IPS DF 6.9 (cell line): ENCODE measurements at regions not wholly inside any gene's neighbourhood (a gene's known extent, or its start where the extent isn't known, plus 50 kb on each side); places are given as distances from the start of the nearest gene placed in this dataset.
"Not testable (repeated sequence)": the region's sequence is repeated elsewhere in the genome, so short reads cannot be mapped to it uniquely, and the experiment has no call there.

Source experiments
- DNase-seq: peaks from one replicate; pipeline ENCODE4 v3.0.0-alpha.2; 2013; ENCODE audit warnings: low read depth, low spot score
- H3K27ac ChIP-seq: one replicate; pipeline ENCODE4 v1.5.1; 2013; ENCODE audit warnings: low read length, control low read depth
- H3K27me3 ChIP-seq: 2 replicates; pipeline ENCODE4 v1.6.1; 2013; ENCODE audit warnings: mild to moderate bottlenecking, low read length; ENCODE audit not compliant: control insufficient read depth, insufficient read depth
- H3K36me3 ChIP-seq: 2 replicates; pipeline ENCODE4 v1.6.1; 2013; ENCODE audit warnings: low read length; ENCODE audit not compliant: control insufficient read depth, insufficient read depth
- H3K4me1 ChIP-seq: 2 replicates; pipeline ENCODE4 v1.6.1; 2013; ENCODE audit warnings: low read length; ENCODE audit not compliant: control insufficient read depth, insufficient read depth
- H3K4me3 ChIP-seq: 2 replicates; pipeline ENCODE4 v1.5.1; 2013; ENCODE audit warnings: mild to moderate bottlenecking, low read length
- H3K9me3 ChIP-seq: 2 replicates; pipeline ENCODE4 v1.6.1; 2013; ENCODE audit warnings: low read length, inconsistent platforms; ENCODE audit not compliant: control insufficient read depth, insufficient read depth
- WGBS: extraction: QIAGEN DNeasy Blood & Tissue Kit; methylation state at CpG from one replicate; pipeline ENCODE4 v1.1.7; 2013; ENCODE audit warnings: mixed read lengths, missing lambda C conversion rate; ENCODE audit not compliant: insufficient read length, insufficient coverage; 5-methylcytosine and 5-hydroxymethylcytosine counted together

GRCh38 chr5:105865834-105866233 lies 1804.9 kb downstream of the EFNA5 start:
- WGBS, result no CpG with 5 or more reads among the region's 1 CpG
- no peak for DNase-seq
- Histone ChIP-seq H3K4me1 (no peaks in the 10 kb centered on the region), H3K27me3 (no peaks in the 10 kb centered on the region), H3K9me3 (no peaks in the 10 kb centered on the region), H3K27ac (no peak overlapping the region), H3K36me3 (no peaks in the 10 kb centered on the region), H3K4me3 (no peak overlapping the region)

GRCh38 chr5:105859350-105859749 lies 1811.4 kb downstream of the EFNA5 start:
- WGBS, result no CpG with 5 or more reads among the region's 33 CpGs
- H3K4me3 ChIP-seq, H3K36me3 ChIP-seq, H3K9me3 ChIP-seq, H3K27ac ChIP-seq, DNase-seq, H3K4me1 ChIP-seq, H3K27me3 ChIP-seq: not testable (repeated sequence)

- no peaks in the 10 kb centered on the region for H3K36me3 ChIP-seq
- no peak for DNase-seq
- no peak overlapping the region for H3K4me3 ChIP-seq
- H3K27ac ChIP-seq, result no peak overlapping the region
- no CpG with 5 or more reads among the region's 1 CpG for WGBS
- no peaks in the 10 kb centered on the region for H3K4me1 ChIP-seq
- no peaks in the 10 kb centered on the region for H3K27me3 ChIP-seq
- no peaks in the 10 kb centered on the region for H3K9me3 ChIP-seq
These were observed 1821.0 kb downstream of the EFNA5 start for GRCh38 chr5:105849701-105850100.

GRCh38 chr5:105840800-105841199 lies 1829.9 kb downstream of the EFNA5 start:
- no CpG with 5 or more reads among the region's 3 CpGs for WGBS
- Histone ChIP-seq H3K36me3 (no peaks in the 10 kb centered on the region), H3K27ac (no peak overlapping the region), H3K4me3 (no peak overlapping the region), H3K27me3 (no peaks in the 10 kb centered on the region), H3K4me1 (no peaks in the 10 kb centered on the region), H3K9me3 (no peaks in the 10 kb centered on the region)
- DNase-seq, result no peak

- H3K9me3 ChIP-seq, result no peaks in the 10 kb centered on the region
- WGBS, result no CpG with 5 or more reads among the region's 1 CpG
- no peak for DNase-seq
- no peak overlapping the region for H3K4me3 ChIP-seq
- H3K4me1 ChIP-seq, result no peaks in the 10 kb centered on the region
- H3K27ac ChIP-seq, result no peak overlapping the region
- H3K36me3 ChIP-seq, result no peaks in the 10 kb centered on the region
- no peaks in the 10 kb centered on the region for H3K27me3 ChIP-seq
These were observed 1833.8 kb downstream of the EFNA5 start for GRCh38 chr5:105836887-105837286.

- H3K36me3 ChIP-seq, result no peaks in the 10 kb centered on the region
- DNase-seq, result no peak
- no peaks in the 10 kb centered on the region for H3K4me1 ChIP-seq
- H3K27ac ChIP-seq, result no peak overlapping the region
- H3K4me3 ChIP-seq, result no peak overlapping the region
- no peaks in the 10 kb centered on the region for H3K27me3 ChIP-seq
- H3K9me3 ChIP-seq, result no peaks in the 10 kb centered on the region
These were observed 1834.5 kb downstream of the EFNA5 start for GRCh38 chr5:105836268-105836667.

DNA sequence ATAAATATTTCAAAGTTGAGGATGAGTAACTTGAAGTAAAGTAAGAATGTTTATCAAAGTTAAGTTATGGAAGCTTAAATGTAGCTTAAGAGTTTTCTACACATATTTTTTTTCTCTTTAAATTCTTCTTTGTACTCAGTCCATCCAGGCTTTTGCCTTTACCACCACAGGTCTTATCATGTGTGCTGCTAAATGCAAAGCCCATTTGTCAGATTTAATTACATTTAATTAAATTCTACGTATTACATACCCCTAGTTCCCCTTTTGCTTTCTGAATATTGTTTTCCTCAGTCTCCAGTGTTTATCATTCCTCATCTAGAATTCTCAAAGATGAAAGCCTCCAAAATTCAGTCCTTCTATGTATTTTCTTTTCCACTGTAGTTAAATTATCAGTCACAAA lies 1841.9 kb downstream of the EFNA5 start:
- no CpG with 5 or more reads among the region's 1 CpG for whole genome bisulfite sequencing
- Histone ChIP-seq H3K4me3 (no peak overlapping the region), H3K27ac (no peak overlapping the region), H3K27me3 (no peaks in the 10 kb centered on the region), H3K4me1 (no peaks in the 10 kb centered on the region), H3K9me3 (no peaks in the 10 kb centered on the region), H3K36me3 (no peaks in the 10 kb centered on the region)
- DNase-seq, result no peak

GRCh38 chr5:105821800-105822199 lies 1848.9 kb downstream of the EFNA5 start:
- no peaks in the 10 kb centered on the region for H3K9me3 ChIP-seq
- H3K27me3 ChIP-seq, result no peaks in the 10 kb centered on the region
- H3K27ac ChIP-seq, result no peak overlapping the region
- no peak overlapping the region for H3K4me3 ChIP-seq
- WGBS, result no CpG with 5 or more reads among the region's 2 CpGs
- H3K4me1 ChIP-seq, result no peaks in the 10 kb centered on the region
- no peak for DNase-seq
- no peaks in the 10 kb centered on the region for H3K36me3 ChIP-seq

GRCh38 chr5:105817914-105818313 lies 1852.8 kb downstream of the EFNA5 start:
- H3K4me1 ChIP-seq, result no peaks in the 10 kb centered on the region
- WGBS, result no CpG with 5 or more reads among the region's 2 CpGs
- no peaks in the 10 kb centered on the region for H3K9me3 ChIP-seq
- H3K36me3 ChIP-seq, result no peaks in the 10 kb centered on the region
- no peak for DNase-seq
- no peak overlapping the region for H3K4me3 ChIP-seq
- no peak overlapping the region for H3K27ac ChIP-seq
- no peaks in the 10 kb centered on the region for H3K27me3 ChIP-seq

DNA sequence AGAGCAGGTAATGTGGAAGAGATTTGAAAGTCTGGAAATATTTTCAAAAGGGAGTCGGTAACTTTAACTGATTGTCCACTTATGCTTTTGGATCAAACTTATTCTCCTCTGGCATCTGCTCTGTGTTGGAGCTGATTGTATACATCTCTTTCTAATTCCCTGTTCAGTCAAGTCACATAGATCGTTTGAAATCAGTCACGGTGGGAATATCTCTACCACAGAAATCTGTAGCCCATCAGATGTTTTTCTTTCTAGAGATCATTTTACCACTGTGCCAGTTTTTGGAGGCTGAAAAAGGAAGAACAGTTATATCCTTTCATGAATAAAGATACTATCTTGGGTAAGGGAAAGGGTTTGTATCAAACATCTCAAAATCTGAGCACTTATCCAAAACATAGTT lies 1853.3 kb downstream of the EFNA5 start:
- Histone ChIP-seq H3K9me3 (no peaks in the 10 kb centered on the region), H3K27ac (no peak overlapping the region), H3K27me3 (no peaks in the 10 kb centered on the region), H3K36me3 (no peaks in the 10 kb centered on the region), H3K4me1 (no peaks in the 10 kb centered on the region), H3K4me3 (no peak overlapping the region)
- no peak for DNase-seq
- no CpG with 5 or more reads among the region's 3 CpGs for WGBS

DNA sequence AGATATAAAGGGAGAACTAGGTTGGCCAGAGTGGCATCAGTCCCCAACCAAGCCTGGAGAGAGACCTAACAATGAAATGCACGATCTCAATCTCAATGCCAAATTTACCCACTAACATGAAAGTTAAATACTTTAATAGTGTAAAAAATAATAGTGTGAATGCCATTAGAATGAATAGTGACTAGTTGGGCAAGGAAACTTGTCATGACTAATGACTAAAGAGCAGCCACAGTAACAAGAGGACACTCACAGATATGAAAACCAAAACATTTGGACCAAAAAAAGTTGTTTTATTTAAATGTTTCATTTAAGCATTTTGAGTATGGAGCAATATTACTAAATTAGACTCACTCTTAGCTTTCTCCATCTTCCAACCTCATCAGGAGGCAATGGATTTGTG lies 1853.8 kb downstream of the EFNA5 start:
- no peaks in the 10 kb centered on the region for H3K36me3 ChIP-seq
- WGBS, result no CpG with 5 or more reads among the region's 1 CpG
- no peaks in the 10 kb centered on the region for H3K9me3 ChIP-seq
- no peaks in the 10 kb centered on the region for H3K4me1 ChIP-seq
- H3K27ac ChIP-seq, result no peak overlapping the region
- no peak for DNase-seq
- H3K4me3 ChIP-seq, result no peak overlapping the region
- no peaks in the 10 kb centered on the region for H3K27me3 ChIP-seq
